PFSK-1 (cell line): ENCODE measurements at regions not wholly inside any gene's neighbourhood (a gene's known extent, or its start where the extent isn't known, plus 50 kb on each side); places are given as distances from the start of the nearest gene placed in this dataset.

Source experiments
- SIN3A ChIP-seq: IDR thresholded peaks from 2 replicates; pipeline ENCODE4 v1.6.1; 2012; ENCODE audit warnings: mild to moderate bottlenecking, low read length, moderate library complexity, borderline replicate concordance; ENCODE audit not compliant: insufficient read depth
- TAF1 ChIP-seq: IDR thresholded peaks from 2 replicates; pipeline ENCODE4 v1.6.1; 2012; ENCODE audit warnings: low read length, control low read depth, borderline replicate concordance; ENCODE audit not compliant: insufficient read depth

DNA sequence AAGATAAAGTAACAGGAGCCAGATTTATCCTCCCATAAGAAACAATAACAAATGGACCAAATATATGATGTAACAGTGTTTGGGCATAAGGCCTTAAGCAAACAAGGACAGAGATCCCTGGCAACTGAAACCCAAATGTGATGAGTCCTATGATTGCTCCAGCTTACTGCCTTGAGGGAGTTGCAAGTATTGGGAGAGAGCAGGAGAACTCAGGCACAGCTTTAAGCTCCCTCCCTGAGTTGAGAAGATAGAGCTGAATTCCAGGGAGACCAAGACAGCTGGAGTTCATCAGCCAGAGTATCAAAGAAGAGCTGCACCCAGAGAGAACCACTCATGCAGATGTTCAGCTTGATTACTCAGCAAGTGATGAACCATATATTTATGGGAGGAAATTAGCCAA, 814.5 kb upstream of the RAB6C start:
- TF ChIP-seq SIN3A (no peak), TAF1 (no peak)
